H9 (cell line): ENCODE measurements at regions not wholly inside any gene's neighbourhood (a gene's known extent, or its start where the extent isn't known, plus 50 kb on each side); places are given as distances from the start of the nearest gene placed in this dataset.

Experiments used
- DNase-seq: peaks from one replicate; pipeline ENCODE4 v3.0.0-alpha.2; 2017
- H2AFZ ChIP-seq: one replicate; pipeline ENCODE4 v1.6.1; 2013; ENCODE audit warnings: mild to moderate bottlenecking, low read length, control low read depth, moderate library complexity
- H2AK5ac ChIP-seq: 2 replicates; pipeline ENCODE4 v1.6.1; 2013; ENCODE audit warnings: low read length, control low read depth, mixed read lengths; ENCODE audit not compliant: insufficient read length
- H2BK120ac ChIP-seq: one replicate; pipeline ENCODE4 v1.6.1; 2013; ENCODE audit warnings: low read depth, mild to moderate bottlenecking, low read length, control low read depth, inconsistent platforms; ENCODE audit not compliant: poor library complexity, severe bottlenecking
- H2BK12ac ChIP-seq: 2 replicates; pipeline ENCODE4 v1.6.1; 2013; ENCODE audit warnings: low read length, control low read depth, mixed read lengths, low read depth; ENCODE audit not compliant: insufficient read length
- H2BK15ac ChIP-seq: 2 replicates; pipeline ENCODE4 v1.6.1; 2013; ENCODE audit warnings: low read depth, low read length, control low read depth
- H2BK20ac ChIP-seq: one replicate; pipeline ENCODE4 v1.6.1; 2013; ENCODE audit warnings: low read depth, mild to moderate bottlenecking, low read length, control low read depth, inconsistent platforms; ENCODE audit not compliant: poor library complexity, severe bottlenecking
- H2BK5ac ChIP-seq: 2 replicates; pipeline ENCODE4 v1.6.1; 2013; ENCODE audit warnings: low read length, control low read depth, mixed read lengths; ENCODE audit not compliant: insufficient read length
- H3K14ac ChIP-seq: 2 replicates; pipeline ENCODE4 v1.6.1; 2013; ENCODE audit warnings: low read length, control low read depth; ENCODE audit not compliant: insufficient read depth
- H3K18ac ChIP-seq: 2 replicates; pipeline ENCODE4 v1.6.1; 2013; ENCODE audit warnings: low read depth, mild to moderate bottlenecking, mixed read lengths, low read length, control low read depth; ENCODE audit not compliant: insufficient read length
- H3K23ac ChIP-seq: 2 replicates; pipeline ENCODE4 v1.6.1; 2013; ENCODE audit warnings: low read length, control low read depth, mixed read lengths, low read depth; ENCODE audit not compliant: insufficient read length
- H3K23me2 ChIP-seq: 2 replicates; pipeline ENCODE4 v1.6.1; 2013; ENCODE audit warnings: low read depth, mild to moderate bottlenecking, mixed read lengths, low read length, control low read depth; ENCODE audit not compliant: insufficient read length, poor library complexity, severe bottlenecking
- H3K27ac ChIP-seq: 2 replicates; pipeline ENCODE4 v1.5.1; 2013; ENCODE audit warnings: low read length, control low read depth, mixed read lengths, low read depth; ENCODE audit not compliant: insufficient read length
- H3K27me3 ChIP-seq: 2 replicates; pipeline ENCODE4 v1.6.1; 2013; ENCODE audit warnings: low read length, control low read depth, inconsistent platforms; ENCODE audit not compliant: insufficient read depth
- H3K4ac ChIP-seq: 2 replicates; pipeline ENCODE4 v1.6.1; 2013; ENCODE audit warnings: low read depth, mild to moderate bottlenecking, control low read depth, inconsistent platforms, low read length, moderate library complexity
- H3K4me1 ChIP-seq: 2 replicates; pipeline ENCODE4 v1.6.1; 2013; ENCODE audit warnings: low read length, control low read depth, inconsistent platforms; ENCODE audit not compliant: insufficient read depth
- H3K4me2 ChIP-seq: 2 replicates; pipeline ENCODE4 v1.6.1; 2013; ENCODE audit warnings: low read length, control low read depth, mixed read lengths; ENCODE audit not compliant: insufficient read length, insufficient read depth
- H3K56ac ChIP-seq: 2 replicates; pipeline ENCODE4 v1.6.1; 2013; ENCODE audit warnings: low read depth, mild to moderate bottlenecking, mixed read lengths, low read length, control low read depth; ENCODE audit not compliant: insufficient read length
- H3K79me1 ChIP-seq: 2 replicates; pipeline ENCODE4 v1.6.1; 2013; ENCODE audit warnings: low read depth, mild to moderate bottlenecking, moderate library complexity, low read length, control low read depth, inconsistent platforms; ENCODE audit not compliant: insufficient read depth, poor library complexity, severe bottlenecking
- H3K79me2 ChIP-seq: 2 replicates; pipeline ENCODE4 v1.6.1; 2013; ENCODE audit warnings: low read length, control low read depth, inconsistent platforms; ENCODE audit not compliant: insufficient read depth
- H3K9ac ChIP-seq: 2 replicates; pipeline ENCODE4 v1.6.1; 2013; ENCODE audit warnings: low read length, control low read depth, mixed read lengths; ENCODE audit not compliant: insufficient read length; ENCODE audit errors: extremely low read depth
- H3K9me3 ChIP-seq: one replicate; pipeline ENCODE4 v1.6.1; 2013; ENCODE audit warnings: low read depth, low read length, inconsistent platforms; ENCODE audit not compliant: control insufficient read depth
- H3T11ph ChIP-seq: one replicate; pipeline ENCODE4 v1.6.1; 2013; ENCODE audit warnings: mild to moderate bottlenecking, low read length, control low read depth, inconsistent platforms
- H4K20me1 ChIP-seq: one replicate; pipeline ENCODE4 v1.6.1; 2013; ENCODE audit not compliant: control insufficient read depth, insufficient read length, insufficient read depth
- H4K5ac ChIP-seq: 2 replicates; pipeline ENCODE4 v1.6.1; 2013; ENCODE audit warnings: low read depth, mild to moderate bottlenecking, mixed read lengths, low read length, control low read depth; ENCODE audit not compliant: insufficient read length
- H4K8ac ChIP-seq: replicated peaks from 2 replicates; pipeline ENCODE4 v1.6.1; 2013; ENCODE audit warnings: low read length, control low read depth, mixed read lengths, low read depth; ENCODE audit not compliant: insufficient read length
- H4K91ac ChIP-seq: 2 replicates; pipeline ENCODE4 v1.6.1; 2013; ENCODE audit warnings: low read depth, mild to moderate bottlenecking, moderate library complexity, mixed read lengths, low read length, control low read depth; ENCODE audit not compliant: insufficient read length
- H3K27ac Mint-ChIP-seq, 3 experiments: 2 replicates in 2 of 3; 3 replicates in 1 of 3; pipeline ENCODE4 v1.8.0; 2020 to 2021; ENCODE audit warnings: mixed read lengths in 3 of 3, mild to moderate bottlenecking in 1 of 3, moderate library complexity in 1 of 3
- H3K27me3 Mint-ChIP-seq: 2 replicates; pipeline ENCODE4 v1.8.0; 2021; ENCODE audit warnings: low read depth, mild to moderate bottlenecking, moderate library complexity, mixed read lengths
- H3K36me3 Mint-ChIP-seq, 3 experiments: 2 replicates in 2 of 3; 3 replicates in 1 of 3; pipeline ENCODE4 v1.8.0; 2020 to 2021; ENCODE audit warnings: low read depth in 3 of 3, mixed read lengths in 3 of 3; ENCODE audit not compliant: insufficient read depth in 1 of 3
- H3K4me1 Mint-ChIP-seq, 2 experiments: 2 replicates each; pipeline ENCODE4 v1.8.0; 2020; ENCODE audit warnings: mixed read lengths in 2 of 2
- H3K4me3 Mint-ChIP-seq, 2 experiments: 2 replicates in 1 of 2; 3 replicates in 1 of 2; pipeline ENCODE4 v1.8.0; 2020 to 2021; ENCODE audit warnings: mild to moderate bottlenecking in 2 of 2, mixed read lengths in 2 of 2, moderate library complexity in 1 of 2
- H3K9me3 Mint-ChIP-seq, 2 experiments: 2 replicates in 1 of 2; 3 replicates in 1 of 2; pipeline ENCODE4 v1.8.0; 2020; ENCODE audit warnings: mild to moderate bottlenecking in 2 of 2, mixed read lengths in 2 of 2, moderate library complexity in 1 of 2
- WGBS: extraction: QIAGEN DNeasy Blood & Tissue Kit; methylation state at CpG from one replicate; pipeline ENCODE4 v1.1.7; 2013; ENCODE audit warnings: missing lambda C conversion rate, low lambda C conversion rate, mixed read lengths; ENCODE audit not compliant: insufficient read length; ENCODE audit errors: extremely low coverage; 5-methylcytosine and 5-hydroxymethylcytosine counted together
- TF ChIP-seq, protein P1 (sequence below): fragments of 200-600 bp; sonication (generic); conservative IDR thresholded peaks from 3 replicates; pipeline ENCODE4 v1.8.0; 2021; ENCODE audit warnings: antibody characterized with exemption, mild to moderate bottlenecking

DNA sequence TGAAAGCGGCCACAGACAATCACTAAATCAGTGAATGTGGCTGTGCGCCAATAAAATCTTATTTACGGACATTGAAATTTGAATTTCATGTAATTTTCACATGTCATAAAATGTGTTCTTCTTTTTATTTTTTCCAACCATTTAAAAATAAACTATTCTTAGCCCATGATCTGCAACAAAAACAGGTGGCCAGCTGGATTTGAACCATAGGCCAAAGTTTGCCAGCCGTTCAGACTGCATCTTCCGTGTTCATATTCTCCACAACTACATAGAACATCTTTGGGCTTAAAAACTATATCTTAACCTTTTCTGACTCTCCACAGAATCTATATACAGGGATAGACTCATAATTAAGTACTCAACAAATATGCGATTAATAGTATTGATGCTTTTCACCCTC lies 81.2 kb upstream of the RALGPS2 start:
- Mint-ChIP-seq H3K27me3 (no peaks in the 10 kb centered on the region; the same call in 1 of the 2 replicates), H3K4me3 (no peak overlapping the region), H3K4me1 (peaks cover 33 to 49% of the 10 kb centered on the region in 2 experiments), H3K9me3 (no peaks in the 10 kb centered on the region), H3K27ac (no peak overlapping the region; a peak in 1 of 7 replicates), H3K36me3 (no peaks in the 10 kb centered on the region)
- no peaks in the 10 kb centered on the region; the same call in 1 of the 2 replicates for H3K27me3 ChIP-seq
- DNase-seq, result no peak
- TF ChIP-seq, protein P1, sequence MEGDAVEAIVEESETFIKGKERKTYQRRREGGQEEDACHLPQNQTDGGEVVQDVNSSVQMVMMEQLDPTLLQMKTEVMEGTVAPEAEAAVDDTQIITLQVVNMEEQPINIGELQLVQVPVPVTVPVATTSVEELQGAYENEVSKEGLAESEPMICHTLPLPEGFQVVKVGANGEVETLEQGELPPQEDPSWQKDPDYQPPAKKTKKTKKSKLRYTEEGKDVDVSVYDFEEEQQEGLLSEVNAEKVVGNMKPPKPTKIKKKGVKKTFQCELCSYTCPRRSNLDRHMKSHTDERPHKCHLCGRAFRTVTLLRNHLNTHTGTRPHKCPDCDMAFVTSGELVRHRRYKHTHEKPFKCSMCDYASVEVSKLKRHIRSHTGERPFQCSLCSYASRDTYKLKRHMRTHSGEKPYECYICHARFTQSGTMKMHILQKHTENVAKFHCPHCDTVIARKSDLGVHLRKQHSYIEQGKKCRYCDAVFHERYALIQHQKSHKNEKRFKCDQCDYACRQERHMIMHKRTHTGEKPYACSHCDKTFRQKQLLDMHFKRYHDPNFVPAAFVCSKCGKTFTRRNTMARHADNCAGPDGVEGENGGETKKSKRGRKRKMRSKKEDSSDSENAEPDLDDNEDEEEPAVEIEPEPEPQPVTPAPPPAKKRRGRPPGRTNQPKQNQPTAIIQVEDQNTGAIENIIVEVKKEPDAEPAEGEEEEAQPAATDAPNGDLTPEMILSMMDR, result no peak
- H3K14ac ChIP-seq, result no peak overlapping the region
- no CpG with 5 or more reads among the region's 6 CpGs for WGBS
- H2BK5ac ChIP-seq, result no peak overlapping the region
- no peak overlapping the region for H3K56ac ChIP-seq
- peaks cover 4% of the 10 kb centered on the region; the same call in 1 of the 2 replicates for H3K4me1 ChIP-seq
- no peaks in the 10 kb centered on the region for H3K23me2 ChIP-seq
- no peak overlapping the region for H4K8ac ChIP-seq
- H3K79me2 ChIP-seq, result no peaks in the 10 kb centered on the region
- no peak overlapping the region for H3K27ac ChIP-seq
- H4K20me1 ChIP-seq, result peaks cover 2% of the 10 kb centered on the region
- no peak overlapping the region for H2BK20ac ChIP-seq
- H4K91ac ChIP-seq, result no peak overlapping the region
- no peak overlapping the region for H3K18ac ChIP-seq
- no peak overlapping the region for H4K5ac ChIP-seq
- H2AFZ ChIP-seq, result no peak overlapping the region
- no peak overlapping the region for H3T11ph ChIP-seq
- no peaks in the 10 kb centered on the region for H3K79me1 ChIP-seq
- H2BK15ac ChIP-seq, result no peak overlapping the region
- no peak overlapping the region for H3K4ac ChIP-seq
- H2BK12ac ChIP-seq, result no peak overlapping the region
- H3K9me3 ChIP-seq, result no peaks in the 10 kb centered on the region
- no peak overlapping the region for H2AK5ac ChIP-seq
- no peak overlapping the region for H2BK120ac ChIP-seq
- no peak overlapping the region for H3K23ac ChIP-seq
- H3K9ac ChIP-seq, result no peak overlapping the region
- no peak overlapping the region for H3K4me2 ChIP-seq
